IMR-90 (cell line): ENCODE measurements at regions not wholly inside any gene's neighbourhood (a gene's known extent, or its start where the extent isn't known, plus 50 kb on each side); places are given as distances from the start of the nearest gene placed in this dataset.

Experiments used
- ATAC-seq: fragments of 200-7000 bp; cut with Tn5 transposase; 2 replicates; pipeline ENCODE4 v1.9.1; 2020; ENCODE audit warnings: low read depth, mild to moderate bottlenecking, moderate library complexity
- BruUV-seq: library from RNA; stranded (reverse); fragments of 400-500 nt; replicated peaks from 2 replicates; lab custom pipeline; 2021; lab: Mats Ljungman, UMichigan
- CTCF ChIA-PET: fragments of 300-600 bp; formaldehyde crosslinking; extraction: SDS; loops from one replicate; lab custom pipeline; 2021; ENCODE audit warnings: antibody characterized with exemption; lab: Yijun Ruan, JAX
- POLR2A ChIA-PET: fragments of 300-600 bp; sonication (Branson Sonifier 250); formaldehyde crosslinking; loops from one replicate; lab custom pipeline; 2022; ENCODE audit warnings: antibody characterized with exemption; ENCODE audit not compliant: unreplicated experiment; lab: Charles Lee
- DNase-seq: peaks from one replicate; pipeline ENCODE4 v3.0.0; 2013
- H2AFZ ChIP-seq: replicated peaks from 2 replicates; pipeline ENCODE3; 2013; ENCODE audit warnings: low read length, mild to moderate bottlenecking; ENCODE audit not compliant: poor library complexity
- H2AK5ac ChIP-seq: 2 replicates; pipeline ENCODE4 v1.6.1; 2013; ENCODE audit warnings: low read depth, low read length, inconsistent platforms
- H2AK9ac ChIP-seq: replicated peaks from 2 replicates; pipeline ENCODE3; 2013; ENCODE audit warnings: mild to moderate bottlenecking, low read depth, low read length, moderate library complexity; ENCODE audit not compliant: poor library complexity
- H2BK120ac ChIP-seq: 2 replicates; pipeline ENCODE4 v1.6.1; 2013; ENCODE audit warnings: low read depth, low read length, inconsistent platforms
- H2BK15ac ChIP-seq: 3 replicates; pipeline ENCODE4 v1.6.1; 2013; ENCODE audit warnings: low read depth, low read length, inconsistent platforms
- H2BK20ac ChIP-seq: 2 replicates; pipeline ENCODE4 v1.6.1; 2013; ENCODE audit warnings: low read depth, mild to moderate bottlenecking, inconsistent platforms, low read length, moderate library complexity
- H2BK5ac ChIP-seq: 2 replicates; pipeline ENCODE4 v1.6.1; 2013; ENCODE audit warnings: mild to moderate bottlenecking, low read depth, low read length, inconsistent platforms; ENCODE audit not compliant: poor library complexity, severe bottlenecking
- H3K14ac ChIP-seq: replicated peaks from 2 replicates; pipeline ENCODE4 v1.6.1; 2013; ENCODE audit warnings: low read depth, low read length, inconsistent platforms
- H3K18ac ChIP-seq: 2 replicates; pipeline ENCODE4 v1.6.1; 2013; ENCODE audit warnings: low read depth, low read length, control low read depth
- H3K23ac ChIP-seq: 2 replicates; pipeline ENCODE4 v1.6.1; 2013; ENCODE audit warnings: low read depth, low read length, inconsistent platforms
- H3K27ac ChIP-seq: 2 replicates; pipeline ENCODE4 v1.5.1; 2013; ENCODE audit warnings: mild to moderate bottlenecking, control low read depth, low read length; ENCODE audit not compliant: insufficient read depth
- H3K27me3 ChIP-seq: 2 replicates; pipeline ENCODE4 v1.6.1; 2013; ENCODE audit warnings: low read length; ENCODE audit not compliant: control insufficient read depth, insufficient read depth
- H3K36me3 ChIP-seq: 2 replicates; pipeline ENCODE4 v1.6.1; 2013; ENCODE audit warnings: low read length, mixed read lengths; ENCODE audit not compliant: control insufficient read depth, insufficient read depth
- H3K4ac ChIP-seq: 2 replicates; pipeline ENCODE4 v1.6.1; 2013; ENCODE audit warnings: low read depth, low read length, inconsistent platforms
- H3K4me1 ChIP-seq: 2 replicates; pipeline ENCODE4 v1.6.1; 2013; ENCODE audit warnings: low read length, mixed read lengths; ENCODE audit not compliant: control insufficient read depth, insufficient read depth
- H3K4me2 ChIP-seq: 2 replicates; pipeline ENCODE4 v1.6.1; 2013; ENCODE audit warnings: low read depth, mild to moderate bottlenecking, control low read depth, low read length, moderate library complexity
- H3K4me3 ChIP-seq: 2 replicates; pipeline ENCODE4 v1.5.1; 2013; ENCODE audit warnings: low read depth, mild to moderate bottlenecking, control low read depth, low read length, moderate library complexity; ENCODE audit not compliant: insufficient read depth
- H3K56ac ChIP-seq: 2 replicates; pipeline ENCODE4 v1.6.1; 2013; ENCODE audit warnings: low read length, inconsistent platforms; ENCODE audit not compliant: insufficient read depth; ENCODE audit errors: extremely low read depth
- H3K79me1 ChIP-seq, 2 experiments: 2 replicates each; pipeline ENCODE4 v1.6.1; 2013; ENCODE audit warnings: low read length in 2 of 2, inconsistent platforms in 1 of 2, low read depth in 1 of 2
- H3K9ac ChIP-seq: 2 replicates; pipeline ENCODE4 v1.6.1; 2013; ENCODE audit warnings: low read depth, low read length, control low read depth
- H3K9me1 ChIP-seq: 2 replicates; pipeline ENCODE4 v1.6.1; 2013; ENCODE audit warnings: low read length, inconsistent platforms; ENCODE audit not compliant: insufficient read depth
- H3K9me3 ChIP-seq: 2 replicates; pipeline ENCODE4 v1.6.1; 2013; ENCODE audit warnings: low read length; ENCODE audit not compliant: control insufficient read depth, insufficient read depth
- H4K20me1 ChIP-seq: 2 replicates; pipeline ENCODE4 v1.6.1; 2013; ENCODE audit warnings: low read length, inconsistent platforms; ENCODE audit not compliant: insufficient read depth
- H4K5ac ChIP-seq: 2 replicates; pipeline ENCODE4 v1.6.1; 2013; ENCODE audit warnings: mild to moderate bottlenecking, low read depth, low read length, control low read depth
- H4K8ac ChIP-seq, 2 experiments: 2 replicates each; pipeline ENCODE4 v1.6.1; 2013; ENCODE audit warnings: low read depth in 2 of 2, low read length in 2 of 2, control low read depth in 1 of 2, inconsistent platforms in 1 of 2
- H4K91ac ChIP-seq: 2 replicates; pipeline ENCODE4 v1.6.1; 2013; ENCODE audit warnings: low read depth, low read length, inconsistent platforms; ENCODE audit not compliant: insufficient read depth
- CEBPB ChIP-seq: IDR thresholded peaks from 2 replicates; pipeline ENCODE4 v1.6.1; 2012; ENCODE audit warnings: low read depth, low read length, improper control_type of control experiment
- FOS ChIP-seq: fragments of 150-350 bp; IDR thresholded peaks from 2 replicates; pipeline ENCODE4 v1.6.1; 2016; ENCODE audit warnings: low read depth, low read length
- MAZ ChIP-seq: IDR thresholded peaks from 2 replicates; pipeline ENCODE4 v1.6.1; 2012; ENCODE audit warnings: low read depth, mild to moderate bottlenecking, low read length, improper control_type of control experiment, moderate library complexity, borderline replicate concordance
- MXI1 ChIP-seq: IDR thresholded peaks from 2 replicates; pipeline ENCODE4 v1.6.1; 2012; ENCODE audit warnings: low read depth, mild to moderate bottlenecking, low read length, moderate library complexity, borderline replicate concordance
- NFE2L2 ChIP-seq: fragments of 150-350 bp; IDR thresholded peaks from 2 replicates; pipeline ENCODE4 v1.6.1; 2016; ENCODE audit warnings: low read depth, mild to moderate bottlenecking, low read length
- WGBS, 2 experiments: methylation state at CpG; one replicate each; pipeline versions ENCODE4 v1.1.5 to v1.1.7; 2013; ENCODE audit warnings: missing lambda C conversion rate in 2 of 2; ENCODE audit not compliant: insufficient read length in 1 of 2; ENCODE audit errors: extremely low coverage in 2 of 2; 5-methylcytosine and 5-hydroxymethylcytosine counted together
- dilution Hi-C: fragments of 300-500 bp; cut with HindIII; formaldehyde crosslinking; loops from one replicate; pipeline ENCODE4 v1.14.3; 2018; ENCODE audit warnings: low sequenced_read_pairs; ENCODE audit not compliant: unreplicated experiment
- in situ Hi-C: fragments of 300-500 bp; cut with MboI; formaldehyde crosslinking; loops from 3 replicates; pipeline ENCODE4 v1.14.3; 2019; ENCODE audit warnings: low sequenced_read_pairs, inconsistent platforms, mixed read lengths
- intact Hi-C: fragments of 100-400 bp; cut with micrococcal nuclease; formaldehyde crosslinking; loops from 2 replicates; pipeline ENCODE4 v1.10.0; 2022
- TF ChIP-seq, protein P1 (sequence below): fragments of 150-350 bp; IDR thresholded peaks from 2 replicates; pipeline ENCODE4 v1.6.1; 2017; ENCODE audit warnings: mild to moderate bottlenecking, antibody characterized with exemption, low read length, low read depth

GRCh38 chr2:182548031-182548950 is 121.5 kb upstream of the PDE1A start:
- H3K36me3 ChIP-seq: no peaks in the 10 kb centered on the region
- H3K4me1 ChIP-seq: peaks cover 5% of the 10 kb centered on the region
- H4K5ac ChIP-seq: peak overlapping the region; percentile 27; the same call in 1 of the 2 replicates
- no peaks in the 10 kb centered on the region for H3K9me3 ChIP-seq
- DNase-seq: peak; percentile 23
- H3K9me1 ChIP-seq: no peaks in the 10 kb centered on the region
- peak overlapping the region; percentile 38; the same call in 1 of the 2 replicates for H3K4me2 ChIP-seq
- peak; percentile 54 for ATAC-seq
- H4K20me1 ChIP-seq: no peaks in the 10 kb centered on the region
- CTCF ChIA-PET: no interaction called here
- no peak overlapping the region for H3K4ac ChIP-seq
- no peak overlapping the region for H2BK15ac ChIP-seq
- H2BK20ac ChIP-seq: no peak overlapping the region
- 17% methylated on average over 1 of the region's 7 CpGs; no CpG with 5 or more reads in 1 of the 2 experiments for whole genome bisulfite sequencing, 2 experiments
- H3K9ac ChIP-seq: no peak overlapping the region
- no TSS peak for BruUV-seq
- POLR2A ChIA-PET: no interaction called here
- TF ChIP-seq, protein P1, sequence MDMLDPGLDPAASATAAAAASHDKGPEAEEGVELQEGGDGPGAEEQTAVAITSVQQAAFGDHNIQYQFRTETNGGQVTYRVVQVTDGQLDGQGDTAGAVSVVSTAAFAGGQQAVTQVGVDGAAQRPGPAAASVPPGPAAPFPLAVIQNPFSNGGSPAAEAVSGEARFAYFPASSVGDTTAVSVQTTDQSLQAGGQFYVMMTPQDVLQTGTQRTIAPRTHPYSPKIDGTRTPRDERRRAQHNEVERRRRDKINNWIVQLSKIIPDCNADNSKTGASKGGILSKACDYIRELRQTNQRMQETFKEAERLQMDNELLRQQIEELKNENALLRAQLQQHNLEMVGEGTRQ: no peak
- no peak for TF ChIP-seq MAZ
- TF ChIP-seq MXI1: no peak
- no peak for TF ChIP-seq CEBPB
- no peak for TF ChIP-seq NFE2L2
- TF ChIP-seq FOS: no peak
- H4K8ac ChIP-seq: 0 out of 4 replicates have a peak overlapping the region, but pooled peaks of 1 of the 2 experiments have one; percentile 2
- H3K56ac ChIP-seq: no peak overlapping the region
- H4K91ac ChIP-seq: no peak overlapping the region
- no peaks in the 10 kb centered on the region for H3K79me1 ChIP-seq
- H3K14ac ChIP-seq: no peak overlapping the region
- H2AK9ac ChIP-seq: no peak overlapping the region
- dilution Hi-C loops: no loop called here
- in situ Hi-C loops: no loop called here
- no peaks in the 10 kb centered on the region for H3K27me3 ChIP-seq
- H2BK5ac ChIP-seq: no peak overlapping the region
- H3K27ac ChIP-seq: no peak overlapping the region
- H2AK5ac ChIP-seq: no peak overlapping the region
- no peak overlapping the region for H2AFZ ChIP-seq
- H3K23ac ChIP-seq: no peak overlapping the region
- H3K4me3 ChIP-seq: no peak overlapping the region
- H2BK120ac ChIP-seq: no peak overlapping the region
- intact Hi-C loops: no loop called here
- peak overlapping the region; percentile 64; the same call in 1 of the 2 replicates for H3K18ac ChIP-seq
